AG04450 (cell line): ENCODE measurements at regions not wholly inside any gene's neighbourhood (a gene's known extent, or its start where the extent isn't known, plus 50 kb on each side); places are given as distances from the start of the nearest gene placed in this dataset.
"Not testable (repeated sequence)": the region's sequence is repeated elsewhere in the genome, so short reads cannot be mapped to it uniquely, and the experiment has no call there.

ENCODE experiments used
- CTCF ChIA-PET: fragments of 300-600, 350-600 bp; formaldehyde crosslinking; extraction: SDS; loops from one replicate; lab custom pipeline; 2022; ENCODE audit warnings: antibody characterized with exemption, inconsistent platforms; lab: Charles Lee
- POLR2A ChIA-PET: fragments of 350-600 bp; formaldehyde crosslinking; extraction: SDS; loops from one replicate; lab custom pipeline; 2021; ENCODE audit warnings: antibody characterized with exemption, inconsistent platforms; lab: Yijun Ruan, JAX
- DNase-seq: peaks from one replicate; pipeline ENCODE4 v3.0.0-alpha.2; 2011; ENCODE audit warnings: low read depth, low spot score
- H3K27ac ChIP-seq: one replicate; pipeline ENCODE4 v1.5.1; 2012; ENCODE audit warnings: low read depth, low read length, control low read depth
- H3K27me3 ChIP-seq: one replicate; pipeline ENCODE4 v1.6.0; 2012; ENCODE audit warnings: low read length; ENCODE audit not compliant: control insufficient read depth, insufficient read depth
- H3K4me3 ChIP-seq: 2 replicates; pipeline ENCODE4 v1.5.1; 2011; ENCODE audit warnings: mild to moderate bottlenecking, low read depth, low read length, control low read depth
- H3K9me3 ChIP-seq: 2 replicates; pipeline ENCODE4 v1.5.1; 2012; ENCODE audit warnings: low read length; ENCODE audit not compliant: control insufficient read depth, insufficient read depth
- TF ChIP-seq, protein P1 (sequence below): IDR thresholded peaks from 2 replicates; pipeline ENCODE4 v1.5.1; 2011; ENCODE audit warnings: low read depth, low read length, control low read depth, inconsistent platforms

DNA sequence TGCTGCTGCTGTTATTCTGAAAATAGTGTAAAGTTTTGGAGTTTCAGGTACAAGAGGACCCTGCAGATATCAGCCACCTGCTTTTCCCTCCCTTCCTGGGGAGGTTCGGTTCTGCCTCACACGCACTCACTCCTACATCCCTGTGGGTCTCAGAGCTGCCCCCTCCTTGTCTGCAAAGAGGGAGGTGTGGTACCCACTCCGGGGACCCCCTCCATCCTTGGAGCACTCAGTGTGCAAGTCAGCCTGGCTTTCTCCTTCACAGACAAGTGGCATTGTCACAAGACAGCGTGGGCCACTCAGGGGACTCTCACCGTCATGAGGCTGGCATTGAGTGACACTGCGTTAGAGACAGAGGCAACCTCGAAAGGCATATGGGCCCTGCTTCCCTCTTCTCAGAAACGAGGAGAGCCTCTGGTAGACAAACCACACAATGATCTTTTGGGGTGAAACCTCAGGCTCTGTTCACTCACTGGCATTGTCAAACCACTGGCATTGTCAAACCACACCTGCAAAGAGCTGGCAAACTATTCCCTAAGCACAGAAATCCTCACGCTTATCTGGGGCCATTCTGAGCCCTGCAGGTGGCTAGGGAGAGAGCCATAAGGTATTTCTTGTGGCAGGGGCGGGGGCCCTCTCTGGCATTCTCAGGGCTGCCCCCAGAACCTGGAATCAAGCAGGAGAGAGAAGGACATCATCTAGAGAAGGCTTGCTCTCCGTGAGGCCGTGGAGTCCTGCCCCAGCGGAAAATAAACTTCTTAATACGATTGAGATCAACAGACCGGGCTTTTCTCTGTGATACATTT lies 285.0 kb downstream of the SHOX start:
- ChIA-PET CTCF (no interaction called here), POLR2A (no interaction called here)
- no peak for DNase-seq

DNA sequence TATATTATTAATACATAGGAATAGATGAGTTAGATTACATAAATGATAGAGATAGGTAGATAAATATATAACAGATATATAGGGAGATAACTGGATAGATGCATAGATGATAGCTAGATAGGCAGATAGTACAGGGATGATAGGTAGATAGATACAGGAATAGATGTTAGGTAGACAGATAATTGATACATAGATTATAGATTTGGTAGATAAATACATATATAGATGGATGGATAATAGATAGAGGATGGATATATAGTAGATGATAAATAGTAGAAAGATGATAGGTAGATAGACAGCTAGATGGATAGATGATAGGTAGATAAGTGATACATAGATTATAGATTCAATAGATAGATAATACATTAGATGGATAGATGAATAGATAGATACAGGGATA lies 283.6 kb downstream of the SHOX start:
- H3K27me3 ChIP-seq = no peaks in the 10 kb centered on the region
- H3K4me3 ChIP-seq = no peak overlapping the region
- ChIA-PET POLR2A (no interaction called here), CTCF (no interaction called here)
- no peak for DNase-seq
- H3K9me3 ChIP-seq = peaks cover 44% of the 10 kb centered on the region
- TF ChIP-seq, protein P1, sequence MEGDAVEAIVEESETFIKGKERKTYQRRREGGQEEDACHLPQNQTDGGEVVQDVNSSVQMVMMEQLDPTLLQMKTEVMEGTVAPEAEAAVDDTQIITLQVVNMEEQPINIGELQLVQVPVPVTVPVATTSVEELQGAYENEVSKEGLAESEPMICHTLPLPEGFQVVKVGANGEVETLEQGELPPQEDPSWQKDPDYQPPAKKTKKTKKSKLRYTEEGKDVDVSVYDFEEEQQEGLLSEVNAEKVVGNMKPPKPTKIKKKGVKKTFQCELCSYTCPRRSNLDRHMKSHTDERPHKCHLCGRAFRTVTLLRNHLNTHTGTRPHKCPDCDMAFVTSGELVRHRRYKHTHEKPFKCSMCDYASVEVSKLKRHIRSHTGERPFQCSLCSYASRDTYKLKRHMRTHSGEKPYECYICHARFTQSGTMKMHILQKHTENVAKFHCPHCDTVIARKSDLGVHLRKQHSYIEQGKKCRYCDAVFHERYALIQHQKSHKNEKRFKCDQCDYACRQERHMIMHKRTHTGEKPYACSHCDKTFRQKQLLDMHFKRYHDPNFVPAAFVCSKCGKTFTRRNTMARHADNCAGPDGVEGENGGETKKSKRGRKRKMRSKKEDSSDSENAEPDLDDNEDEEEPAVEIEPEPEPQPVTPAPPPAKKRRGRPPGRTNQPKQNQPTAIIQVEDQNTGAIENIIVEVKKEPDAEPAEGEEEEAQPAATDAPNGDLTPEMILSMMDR = no peak
- no peak overlapping the region for H3K27ac ChIP-seq

More for the DNA sequence above, 285.0 kb downstream of the SHOX start:
- Histone ChIP-seq H3K27ac (no peak overlapping the region), H3K27me3 (no peaks in the 10 kb centered on the region), H3K4me3 (no peak overlapping the region), H3K9me3 (peaks cover 50% of the 10 kb centered on the region)
- TF ChIP-seq, protein P1 = no peak

DNA sequence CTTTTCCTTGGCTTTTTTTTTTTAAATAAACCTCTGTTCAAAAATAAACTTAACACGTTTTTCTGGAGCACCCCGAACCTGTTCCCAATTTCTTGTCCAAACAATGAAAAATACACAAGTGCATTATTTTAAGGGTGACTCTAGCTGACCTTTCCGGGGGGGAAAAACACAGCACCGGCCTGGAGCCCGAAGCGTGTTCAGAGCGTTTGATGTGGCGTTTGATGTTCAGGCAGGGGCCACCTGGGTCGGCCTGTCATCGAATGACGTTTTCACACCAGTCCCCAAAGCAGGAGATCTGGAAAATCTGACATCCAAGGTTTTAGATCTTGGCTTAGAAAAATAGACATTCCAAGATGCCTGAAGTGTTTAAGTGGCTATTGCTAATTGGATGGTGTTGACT lies 282.1 kb downstream of the SHOX start:
- H3K9me3 ChIP-seq = peaks cover 56% of the 10 kb centered on the region
- ChIA-PET CTCF (no interaction called here), POLR2A (no interaction called here)
- H3K27ac ChIP-seq = no peak overlapping the region
- TF ChIP-seq, protein P1 = no peak
- no peaks in the 10 kb centered on the region for H3K27me3 ChIP-seq
- H3K4me3 ChIP-seq = no peak overlapping the region
- no peak for DNase-seq

DNA sequence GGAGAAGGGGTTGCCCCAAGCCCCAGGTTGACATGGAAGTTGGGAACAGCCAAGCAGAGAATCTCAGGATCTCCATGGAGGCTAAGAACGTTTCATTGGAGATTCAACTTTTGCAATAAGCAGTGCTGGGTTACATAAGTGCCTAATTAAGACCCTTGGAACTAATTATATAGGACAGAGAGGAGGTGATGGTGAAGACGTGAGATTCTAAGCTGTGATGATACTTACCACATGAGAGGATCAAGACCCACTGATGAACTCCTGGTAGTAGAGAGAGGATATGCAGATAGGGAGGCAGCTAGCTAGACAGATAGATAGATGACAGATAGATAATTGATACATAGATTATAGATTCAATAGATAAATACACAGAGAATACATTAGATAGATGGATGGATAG lies 278.5 kb downstream of the SHOX start:
- H3K4me3 ChIP-seq, DNase-seq, POLR2A ChIA-PET, CTCF ChIA-PET, H3K27me3 ChIP-seq, H3K27ac ChIP-seq: not testable (repeated sequence)
- peaks cover 68% of the 10 kb centered on the region for H3K9me3 ChIP-seq

DNA sequence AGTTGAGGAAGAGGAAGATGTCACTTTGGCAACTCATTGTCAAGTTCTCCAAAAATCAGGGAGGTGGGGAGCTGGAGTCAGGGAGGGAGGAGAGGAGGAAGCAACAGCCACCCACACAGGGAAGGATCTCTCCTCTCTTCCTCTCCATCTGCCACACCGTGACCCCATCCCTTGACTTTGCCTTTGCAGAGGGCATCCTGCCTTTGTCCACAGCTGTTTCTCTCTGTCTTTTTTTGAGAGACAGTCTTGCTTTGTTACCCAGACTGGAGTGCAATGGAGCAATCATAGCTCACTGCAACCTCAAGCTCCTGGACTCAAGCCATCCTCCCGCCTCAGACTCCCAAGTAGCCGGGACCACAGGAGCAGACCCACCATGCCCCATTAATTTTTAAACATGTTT lies 276.0 kb downstream of the SHOX start:
- no peak for DNase-seq
- TF ChIP-seq, protein P1 = no peak
- Histone ChIP-seq H3K27ac (no peak overlapping the region), H3K9me3 (peaks cover 69% of the 10 kb centered on the region), H3K4me3 (no peak overlapping the region), H3K27me3 (no peaks in the 10 kb centered on the region)
- ChIA-PET POLR2A (no interaction called here), CTCF (no interaction called here)
